ENCODE measurements at regions not wholly inside any gene's neighbourhood (a gene's known extent, or its start where the extent isn't known, plus 50 kb on each side); places are given as distances from the start of the nearest gene placed in this dataset.

GRCh38 chr3:72231439-72232196, 446.7 kb upstream of the PROK2 start:
- DNase-seq (ENCODE audit: low read depth): no peak

GRCh38 chr3:72230774-72231379, 445.9 kb upstream of the PROK2 start:
- DNase-seq (ENCODE audit: low read depth): no peak

GRCh38 chr3:72229952-72230351, 445.0 kb upstream of the PROK2 start:
- DNase-seq (ENCODE audit: low read depth): no peak

- DNase-seq (ENCODE audit: low read depth): no peak
Observed at GRCh38 chr3:72227486-72228070, 442.6 kb upstream of the PROK2 start.

GRCh38 chr3:72224804-72225509, 440.0 kb upstream of the PROK2 start:
- no peak for DNase-seq (ENCODE audit: low read depth)

GRCh38 chr3:72223628-72224027, 438.7 kb upstream of the PROK2 start:
- no peak for DNase-seq (ENCODE audit: low read depth)

- no peak for DNase-seq (ENCODE audit: low read depth)
Observed at GRCh38 chr3:72223116-72223515, 438.2 kb upstream of the PROK2 start.

GRCh38 chr3:72222410-72222809, 437.5 kb upstream of the PROK2 start:
- no peak for DNase-seq (ENCODE audit: low read depth)

GRCh38 chr3:72220946-72221345, 436.0 kb upstream of the PROK2 start:
- DNase-seq (ENCODE audit: low read depth): no peak

GRCh38 chr3:72219752-72220151, 434.8 kb upstream of the PROK2 start:
- no peak for DNase-seq (ENCODE audit: low read depth)

GRCh38 chr3:72217570-72217969, 432.6 kb upstream of the PROK2 start:
- no peak for DNase-seq (ENCODE audit: low read depth)

- DNase-seq (ENCODE audit: low read depth): no peak
Observed at GRCh38 chr3:72214066-72214951, 429.4 kb upstream of the PROK2 start.

GRCh38 chr3:72213296-72214065, 428.5 kb upstream of the PROK2 start:
- no peak for DNase-seq (ENCODE audit: low read depth)

- no peak for DNase-seq (ENCODE audit: low read depth)
Observed at GRCh38 chr3:72212396-72212795, 427.4 kb upstream of the PROK2 start.

- DNase-seq (ENCODE audit: low read depth): no peak
Observed at GRCh38 chr3:72210261-72210660, 425.3 kb upstream of the PROK2 start.

GRCh38 chr3:72205297-72205826, 420.4 kb upstream of the PROK2 start:
- DNase-seq (ENCODE audit: low read depth): no peak

- no peak for DNase-seq (ENCODE audit: low read depth)
Observed at GRCh38 chr3:72204452-72204851, 419.5 kb upstream of the PROK2 start.

- DNase-seq (ENCODE audit: low read depth): no peak
Observed at GRCh38 chr3:72203613-72204349, 418.8 kb upstream of the PROK2 start.

GRCh38 chr3:72203105-72203504, 418.2 kb upstream of the PROK2 start:
- DNase-seq (ENCODE audit: low read depth): no peak

GRCh38 chr3:72200332-72200731, 415.4 kb upstream of the PROK2 start:
- DNase-seq (ENCODE audit: low read depth): no peak

Measured in activated T-helper 9 cell treated with anti-CD3 and anti-CD28 coated beads, Interleukin-2, amount 50 U/mL, for 16 hours (primary cell).